A549 (cell line): ENCODE measurements at regions not wholly inside any gene's neighbourhood (a gene's known extent, or its start where the extent isn't known, plus 50 kb on each side); places are given as distances from the start of the nearest gene placed in this dataset.

Experiments
- ATAC-seq, 2 experiments: fragments of 200-7000 bp in 1 of 2; fragments of >200 bp in 1 of 2; cut with Nextera tagmentation in 1 of 2; cut with Tn5 transposase in 1 of 2; 3 replicates each; pipeline versions ENCODE4 v1.8.0 to v1.9.1; 2018 to 2020; ENCODE audit warnings: mild to moderate bottlenecking in 1 of 2, moderate library complexity in 1 of 2
- CTCF ChIA-PET: fragments of 300-600 bp; sonication (Branson Sonifier 250); formaldehyde crosslinking; extraction: SDS; loops from one replicate; lab custom pipeline; 2021; ENCODE audit warnings: antibody characterized with exemption, inconsistent platforms; lab: Yijun Ruan, JAX
- POLR2A ChIA-PET: fragments of 350-600 bp; formaldehyde crosslinking; extraction: SDS; loops from one replicate; lab custom pipeline; 2021; ENCODE audit warnings: antibody characterized with exemption, inconsistent platforms; lab: Yijun Ruan, JAX
- DNase-seq, 2 experiments: peaks; one replicate each; pipeline versions ENCODE4 v3.0.0 to v3.0.0-alpha.2; 2011 to 2016; ENCODE audit warnings: low read depth in 1 of 2, low spot score in 1 of 2
- FAIRE-seq: peaks from 2 replicates; lab custom pipeline; 2011; peaks lifted over from hg19 to GRCh38; lab: Jason Lieb, UNC
- H3K27ac ChIP-seq, 2 experiments: fragments of >200 bp; sonication (Bioruptor Twin); formaldehyde crosslinking; 3 replicates each; pipeline ENCODE4 v1.5.1; 2016 to 2017
- H3K4me1 ChIP-seq: fragments of >200 bp; sonication (Bioruptor Twin); formaldehyde crosslinking; 3 replicates; pipeline ENCODE4 v1.6.1; 2016
- H3K4me2 ChIP-seq: fragments of >200 bp; sonication (Bioruptor Twin); formaldehyde crosslinking; 3 replicates; pipeline ENCODE4 v1.6.1; 2016
- H3K4me3 ChIP-seq: fragments of >200 bp; sonication (Bioruptor Twin); formaldehyde crosslinking; 3 replicates; pipeline ENCODE4 v1.5.1; 2016
- H3K9me3 ChIP-seq: fragments of >200 bp; sonication (Bioruptor Twin); formaldehyde crosslinking; 3 replicates; pipeline ENCODE4 v1.6.1; 2016
- CBX2 ChIP-seq: fragments of 200-600 bp; sonication (generic); IDR thresholded peaks from 2 replicates; pipeline ENCODE4 v1.6.1; 2016; ENCODE audit warnings: low read depth, mild to moderate bottlenecking, borderline replicate concordance
- EP300 ChIP-seq, 2 experiments: fragments of >200 bp; sonication (Bioruptor Twin); formaldehyde crosslinking; IDR thresholded peaks; 2 replicates in 1 of 2; 3 replicates in 1 of 2; pipeline ENCODE4 v1.6.1; 2016 to 2017
- FOSL2 ChIP-seq, 2 experiments: fragments of 450-650 bp in 1 of 2; fragments of >200 bp in 1 of 2; sonication (Bioruptor Twin) in 1 of 2; formaldehyde crosslinking; IDR thresholded peaks; 2 replicates each; pipeline versions ENCODE4 v1.5.0 to v1.6.1; 2016 to 2020; ENCODE audit warnings: mild to moderate bottlenecking in 1 of 2, moderate library complexity in 1 of 2
- HDAC2 ChIP-seq: fragments of 200-600 bp; sonication (generic); IDR thresholded peaks from 2 replicates; pipeline ENCODE4 v1.6.1; 2016
- HEYL ChIP-seq: fragments of 250-450 bp; sonication (Bioruptor Pico); IDR thresholded peaks from 2 replicates; pipeline ENCODE4 v1.8.0; 2021; ENCODE audit warnings: mild to moderate bottlenecking, moderate library complexity
- JUN ChIP-seq, 2 experiments: fragments of >200 bp; sonication (Bioruptor Twin); formaldehyde crosslinking; IDR thresholded peaks; 2 replicates in 1 of 2; 3 replicates in 1 of 2; pipeline ENCODE4 v1.6.1; 2016 to 2017
- JUNB ChIP-seq: fragments of >200 bp; sonication (Bioruptor Twin); formaldehyde crosslinking; IDR thresholded peaks from 2 replicates; pipeline ENCODE4 v1.6.1; 2016
- KDM1A ChIP-seq: fragments of 200-600 bp; sonication (generic); IDR thresholded peaks from 2 replicates; pipeline ENCODE4 v1.6.1; 2016; ENCODE audit warnings: low read depth, mild to moderate bottlenecking
- KDM5A ChIP-seq: fragments of 200-600 bp; sonication (generic); IDR thresholded peaks from 2 replicates; pipeline ENCODE4 v1.6.1; 2016; ENCODE audit warnings: antibody characterized with exemption, mild to moderate bottlenecking
- MAFK ChIP-seq: fragments of 450-650 bp; IDR thresholded peaks from 2 replicates; pipeline ENCODE4 v1.6.1; 2014; ENCODE audit not compliant: partially characterized antibody
- MAZ ChIP-seq: fragments of 150-350 bp; IDR thresholded peaks from 2 replicates; pipeline ENCODE4 v1.6.1; 2014; ENCODE audit warnings: antibody characterized with exemption, low read depth, low read length, borderline replicate concordance
- POLR2A ChIP-seq: IDR thresholded peaks from 2 replicates; pipeline ENCODE4 v1.6.1; 2012; ENCODE audit warnings: mild to moderate bottlenecking, low read length
- RARB ChIP-seq: fragments of 250-450 bp; sonication (Bioruptor Pico); IDR thresholded peaks from 2 replicates; pipeline ENCODE4 v1.8.0; 2021; ENCODE audit warnings: mild to moderate bottlenecking, moderate library complexity
- RFX5 ChIP-seq: fragments of 450-650 bp; IDR thresholded peaks from 2 replicates; pipeline ENCODE4 v1.7.1; 2014; ENCODE audit warnings: antibody characterized with exemption, mild to moderate bottlenecking, moderate library complexity
- SMC3 ChIP-seq: fragments of >200 bp; sonication (Bioruptor Twin); formaldehyde crosslinking; IDR thresholded peaks from 3 replicates; pipeline ENCODE4 v1.6.1; 2018; ENCODE audit warnings: inconsistent platforms
- ZC3H11A ChIP-seq: fragments of 450-650 bp; IDR thresholded peaks from 2 replicates; pipeline ENCODE4 v1.6.1; 2014; ENCODE audit warnings: antibody characterized with exemption, mild to moderate bottlenecking
- ZFP36 ChIP-seq: fragments of 450-650 bp; IDR thresholded peaks from 2 replicates; pipeline ENCODE4 v1.6.1; 2014; ENCODE audit warnings: borderline replicate concordance; ENCODE audit not compliant: partially characterized antibody
- WGBS: methylation state at CpG from one replicate; pipeline ENCODE4 v1.1.6; 2017; ENCODE audit errors: missing lambda C conversion rate; 5-methylcytosine and 5-hydroxymethylcytosine counted together
- TF ChIP-seq, protein P1 (sequence below): fragments of 450-650 bp; IDR thresholded peaks from 2 replicates; pipeline ENCODE4 v1.6.1; 2014; ENCODE audit warnings: antibody characterized with exemption
- TF ChIP-seq, protein P2 (sequence below): fragments of >200 bp; sonication (Bioruptor Twin); formaldehyde crosslinking; IDR thresholded peaks from 3 replicates; pipeline ENCODE4 v1.5.1; 2016
- TF ChIP-seq, protein P3 (sequence below): fragments of 200-600 bp; sonication (generic); IDR thresholded peaks from 2 replicates; pipeline ENCODE4 v1.6.1; 2016; ENCODE audit warnings: antibody characterized with exemption, mild to moderate bottlenecking, moderate library complexity

DNA sequence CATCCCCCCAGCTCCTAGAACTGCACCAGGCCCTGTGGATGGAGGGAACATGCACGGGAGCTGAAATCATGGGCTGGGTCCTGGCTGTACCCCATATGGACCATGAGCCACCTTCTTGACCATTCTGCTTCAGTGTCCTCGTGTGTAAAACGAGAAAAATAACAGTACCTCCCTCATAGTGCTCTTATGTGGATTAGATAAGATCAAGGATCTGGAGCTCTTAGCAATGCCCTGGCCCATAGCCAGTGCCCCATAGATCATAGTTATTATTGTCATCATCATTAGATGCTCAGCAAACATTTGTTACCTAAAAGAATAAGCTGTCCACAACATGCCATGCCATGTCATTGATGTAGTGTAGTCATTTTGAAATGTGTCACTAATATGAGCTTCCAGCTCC lies 71.3 kb downstream of the SYNE3 start:
- no peaks in the 10 kb centered on the region for H3K4me1 ChIP-seq
- no peak overlapping the region for H3K4me3 ChIP-seq
- WGBS = 24% methylated on average over 3 of the region's 3 CpGs
- TF ChIP-seq HDAC2 (no peak), MAZ (no peak), SMC3 (no peak), RARB (CRISPR knock-in tag) (no peak), RFX5 (no peak), EP300 (IDR thresholded peaks at IDR 0.05) (no peak)
- ChIA-PET CTCF (interaction anchor here (1.1 to 10.9 kb wide), 8 partner anchors 8 to 756 kb away, joined by 4 to 133 read pairs (median 13); partner anchors contain the start of gene SYNE3), POLR2A (interaction anchor here (1.6 kb wide), 1 partner anchor 89 kb away, joined by 6 read pairs; the partner anchor contains the start of gene GLRX5)
- DNase-seq (no peak), FAIRE-seq (no peak), ATAC-seq (no peak)
- H3K27ac ChIP-seq = no peak overlapping the region
- H3K9me3 ChIP-seq = no peaks in the 10 kb centered on the region
- H3K4me2 ChIP-seq = no peak overlapping the region

DNA sequence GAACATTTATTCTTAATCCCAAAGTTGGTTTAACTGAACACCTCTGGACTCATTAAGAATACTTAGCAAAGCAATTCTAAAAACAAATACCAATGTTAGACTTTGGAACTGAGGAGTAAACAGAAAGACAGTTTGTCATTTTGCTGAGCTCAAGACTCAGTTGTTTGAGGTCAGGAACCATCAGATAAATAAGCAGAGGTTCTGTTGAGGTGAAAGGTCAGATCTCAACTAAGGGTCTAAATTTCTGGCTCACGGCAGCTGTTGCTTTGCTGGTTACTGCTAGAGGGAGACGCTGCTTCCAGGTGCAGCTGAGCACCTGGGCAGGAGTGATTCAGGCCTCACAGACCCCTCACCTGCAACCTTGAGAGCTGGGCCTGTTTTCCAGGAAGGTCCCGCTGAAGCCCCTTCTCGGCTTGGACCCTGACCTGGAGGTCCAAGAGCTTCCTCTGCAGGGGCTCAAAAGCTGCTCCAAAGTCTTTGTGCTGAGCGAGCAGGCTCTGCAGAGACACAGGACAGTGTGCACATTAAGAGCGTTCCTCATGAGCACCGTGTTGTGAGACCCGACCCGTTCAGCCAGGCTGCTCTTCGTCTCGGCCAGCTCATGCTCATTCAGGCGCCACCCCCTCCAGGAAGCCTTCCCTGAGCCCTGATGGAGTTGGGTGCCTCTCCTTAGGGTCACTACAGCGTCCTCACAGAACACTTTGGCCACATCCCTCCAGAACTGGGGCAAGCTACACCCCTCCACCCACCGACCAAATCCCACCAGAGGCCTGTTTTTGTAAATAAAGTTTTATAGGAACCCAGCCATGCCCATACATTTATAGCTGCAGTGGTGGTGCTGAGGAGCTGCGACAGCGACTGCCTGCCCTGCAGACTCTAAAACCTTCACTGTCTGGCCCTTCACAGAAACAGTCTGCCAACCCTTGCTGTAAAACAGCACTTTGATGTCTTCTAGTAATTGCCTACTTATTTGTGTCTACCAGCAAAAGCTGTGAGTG lies 72.0 kb downstream of the SYNE3 start:
- Histone ChIP-seq H3K4me3 (no peak overlapping the region), H3K4me1 (no peaks in the 10 kb centered on the region), H3K27ac (no peak overlapping the region), H3K4me2 (no peak overlapping the region), H3K9me3 (no peaks in the 10 kb centered on the region)
- 76% methylated on average over 15 of the region's 16 CpGs for WGBS
- no peak for TF ChIP-seq POLR2A
- TF ChIP-seq HEYL (CRISPR knock-in tag) = no peak
- no peak for TF ChIP-seq JUN (IDR thresholded peaks at IDR 0.05)
- TF ChIP-seq, protein P1, sequence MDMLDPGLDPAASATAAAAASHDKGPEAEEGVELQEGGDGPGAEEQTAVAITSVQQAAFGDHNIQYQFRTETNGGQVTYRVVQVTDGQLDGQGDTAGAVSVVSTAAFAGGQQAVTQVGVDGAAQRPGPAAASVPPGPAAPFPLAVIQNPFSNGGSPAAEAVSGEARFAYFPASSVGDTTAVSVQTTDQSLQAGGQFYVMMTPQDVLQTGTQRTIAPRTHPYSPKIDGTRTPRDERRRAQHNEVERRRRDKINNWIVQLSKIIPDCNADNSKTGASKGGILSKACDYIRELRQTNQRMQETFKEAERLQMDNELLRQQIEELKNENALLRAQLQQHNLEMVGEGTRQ = no peak
- TF ChIP-seq, protein P2, sequence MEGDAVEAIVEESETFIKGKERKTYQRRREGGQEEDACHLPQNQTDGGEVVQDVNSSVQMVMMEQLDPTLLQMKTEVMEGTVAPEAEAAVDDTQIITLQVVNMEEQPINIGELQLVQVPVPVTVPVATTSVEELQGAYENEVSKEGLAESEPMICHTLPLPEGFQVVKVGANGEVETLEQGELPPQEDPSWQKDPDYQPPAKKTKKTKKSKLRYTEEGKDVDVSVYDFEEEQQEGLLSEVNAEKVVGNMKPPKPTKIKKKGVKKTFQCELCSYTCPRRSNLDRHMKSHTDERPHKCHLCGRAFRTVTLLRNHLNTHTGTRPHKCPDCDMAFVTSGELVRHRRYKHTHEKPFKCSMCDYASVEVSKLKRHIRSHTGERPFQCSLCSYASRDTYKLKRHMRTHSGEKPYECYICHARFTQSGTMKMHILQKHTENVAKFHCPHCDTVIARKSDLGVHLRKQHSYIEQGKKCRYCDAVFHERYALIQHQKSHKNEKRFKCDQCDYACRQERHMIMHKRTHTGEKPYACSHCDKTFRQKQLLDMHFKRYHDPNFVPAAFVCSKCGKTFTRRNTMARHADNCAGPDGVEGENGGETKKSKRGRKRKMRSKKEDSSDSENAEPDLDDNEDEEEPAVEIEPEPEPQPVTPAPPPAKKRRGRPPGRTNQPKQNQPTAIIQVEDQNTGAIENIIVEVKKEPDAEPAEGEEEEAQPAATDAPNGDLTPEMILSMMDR = no peak
- TF ChIP-seq ZC3H11A = no peak
- TF ChIP-seq CBX2 = no peak
- TF ChIP-seq KDM1A = no peak
- TF ChIP-seq MAFK = no peak
- TF ChIP-seq, protein P3, sequence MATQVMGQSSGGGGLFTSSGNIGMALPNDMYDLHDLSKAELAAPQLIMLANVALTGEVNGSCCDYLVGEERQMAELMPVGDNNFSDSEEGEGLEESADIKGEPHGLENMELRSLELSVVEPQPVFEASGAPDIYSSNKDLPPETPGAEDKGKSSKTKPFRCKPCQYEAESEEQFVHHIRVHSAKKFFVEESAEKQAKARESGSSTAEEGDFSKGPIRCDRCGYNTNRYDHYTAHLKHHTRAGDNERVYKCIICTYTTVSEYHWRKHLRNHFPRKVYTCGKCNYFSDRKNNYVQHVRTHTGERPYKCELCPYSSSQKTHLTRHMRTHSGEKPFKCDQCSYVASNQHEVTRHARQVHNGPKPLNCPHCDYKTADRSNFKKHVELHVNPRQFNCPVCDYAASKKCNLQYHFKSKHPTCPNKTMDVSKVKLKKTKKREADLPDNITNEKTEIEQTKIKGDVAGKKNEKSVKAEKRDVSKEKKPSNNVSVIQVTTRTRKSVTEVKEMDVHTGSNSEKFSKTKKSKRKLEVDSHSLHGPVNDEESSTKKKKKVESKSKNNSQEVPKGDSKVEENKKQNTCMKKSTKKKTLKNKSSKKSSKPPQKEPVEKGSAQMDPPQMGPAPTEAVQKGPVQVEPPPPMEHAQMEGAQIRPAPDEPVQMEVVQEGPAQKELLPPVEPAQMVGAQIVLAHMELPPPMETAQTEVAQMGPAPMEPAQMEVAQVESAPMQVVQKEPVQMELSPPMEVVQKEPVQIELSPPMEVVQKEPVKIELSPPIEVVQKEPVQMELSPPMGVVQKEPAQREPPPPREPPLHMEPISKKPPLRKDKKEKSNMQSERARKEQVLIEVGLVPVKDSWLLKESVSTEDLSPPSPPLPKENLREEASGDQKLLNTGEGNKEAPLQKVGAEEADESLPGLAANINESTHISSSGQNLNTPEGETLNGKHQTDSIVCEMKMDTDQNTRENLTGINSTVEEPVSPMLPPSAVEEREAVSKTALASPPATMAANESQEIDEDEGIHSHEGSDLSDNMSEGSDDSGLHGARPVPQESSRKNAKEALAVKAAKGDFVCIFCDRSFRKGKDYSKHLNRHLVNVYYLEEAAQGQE = no peak
- TF ChIP-seq ZFP36 = no peak
- no peak for TF ChIP-seq KDM5A
- TF ChIP-seq JUNB = no peak
- TF ChIP-seq FOSL2 (IDR thresholded peaks at IDR 0.05) = no peak
- no peak for TF ChIP-seq FOSL2 (CRISPR knock-in tag; IDR thresholded peaks at IDR 0.05)
- ChIA-PET CTCF (interaction anchor here (0.6 to 10.9 kb wide), 20 partner anchors 8 to 755 kb away, joined by 3 to 133 read pairs (median 4); partner anchors contain the start of gene SYNE3), POLR2A (interaction anchor here (1.6 kb wide), 1 partner anchor 90 kb away, joined by 6 read pairs; the partner anchor contains the start of gene GLRX5)
- ATAC-seq = no peak
- DNase-seq = no peak
- FAIRE-seq = no peak
